C4-2B (cell line): ENCODE measurements at regions not wholly inside any gene's neighbourhood (a gene's known extent, or its start where the extent isn't known, plus 50 kb on each side); places are given as distances from the start of the nearest gene placed in this dataset.

Experiments
- H3K27ac ChIP-seq: fragments of 450-650 bp; 2 replicates; pipeline ENCODE4 v1.5.1; 2017
- ZFX ChIP-seq: fragments of 450-650 bp; IDR thresholded peaks from 2 replicates; pipeline ENCODE4 v1.6.1; 2017
- TF ChIP-seq, protein P1 (sequence below): fragments of 450-650 bp; conservative IDR thresholded peaks from 2 replicates; pipeline ENCODE4 v1.5.1; 2017; ENCODE audit warnings: mild to moderate bottlenecking

DNA sequence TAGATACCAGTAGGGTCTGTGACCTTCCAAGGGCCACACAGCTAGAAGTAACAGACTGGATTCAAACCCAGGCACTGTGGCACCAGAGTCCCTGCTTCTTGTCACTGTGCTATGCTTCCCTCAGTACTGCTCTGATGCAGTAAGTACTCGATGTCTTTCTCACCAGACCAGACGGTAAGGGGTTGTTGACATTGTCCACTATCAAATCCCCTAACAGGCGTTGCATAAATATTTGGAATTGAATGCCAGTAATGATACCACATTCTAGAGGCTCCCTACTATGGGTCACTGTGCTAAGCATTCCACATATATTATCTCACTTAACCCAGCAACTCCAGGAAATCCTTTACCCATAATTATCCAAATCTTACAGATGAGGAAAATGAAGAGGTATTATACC lies 223.1 kb downstream of the C1D start:
- no peak for TF ChIP-seq ZFX
- TF ChIP-seq, protein P1, sequence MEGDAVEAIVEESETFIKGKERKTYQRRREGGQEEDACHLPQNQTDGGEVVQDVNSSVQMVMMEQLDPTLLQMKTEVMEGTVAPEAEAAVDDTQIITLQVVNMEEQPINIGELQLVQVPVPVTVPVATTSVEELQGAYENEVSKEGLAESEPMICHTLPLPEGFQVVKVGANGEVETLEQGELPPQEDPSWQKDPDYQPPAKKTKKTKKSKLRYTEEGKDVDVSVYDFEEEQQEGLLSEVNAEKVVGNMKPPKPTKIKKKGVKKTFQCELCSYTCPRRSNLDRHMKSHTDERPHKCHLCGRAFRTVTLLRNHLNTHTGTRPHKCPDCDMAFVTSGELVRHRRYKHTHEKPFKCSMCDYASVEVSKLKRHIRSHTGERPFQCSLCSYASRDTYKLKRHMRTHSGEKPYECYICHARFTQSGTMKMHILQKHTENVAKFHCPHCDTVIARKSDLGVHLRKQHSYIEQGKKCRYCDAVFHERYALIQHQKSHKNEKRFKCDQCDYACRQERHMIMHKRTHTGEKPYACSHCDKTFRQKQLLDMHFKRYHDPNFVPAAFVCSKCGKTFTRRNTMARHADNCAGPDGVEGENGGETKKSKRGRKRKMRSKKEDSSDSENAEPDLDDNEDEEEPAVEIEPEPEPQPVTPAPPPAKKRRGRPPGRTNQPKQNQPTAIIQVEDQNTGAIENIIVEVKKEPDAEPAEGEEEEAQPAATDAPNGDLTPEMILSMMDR = no peak
- H3K27ac ChIP-seq = no peak overlapping the region

DNA sequence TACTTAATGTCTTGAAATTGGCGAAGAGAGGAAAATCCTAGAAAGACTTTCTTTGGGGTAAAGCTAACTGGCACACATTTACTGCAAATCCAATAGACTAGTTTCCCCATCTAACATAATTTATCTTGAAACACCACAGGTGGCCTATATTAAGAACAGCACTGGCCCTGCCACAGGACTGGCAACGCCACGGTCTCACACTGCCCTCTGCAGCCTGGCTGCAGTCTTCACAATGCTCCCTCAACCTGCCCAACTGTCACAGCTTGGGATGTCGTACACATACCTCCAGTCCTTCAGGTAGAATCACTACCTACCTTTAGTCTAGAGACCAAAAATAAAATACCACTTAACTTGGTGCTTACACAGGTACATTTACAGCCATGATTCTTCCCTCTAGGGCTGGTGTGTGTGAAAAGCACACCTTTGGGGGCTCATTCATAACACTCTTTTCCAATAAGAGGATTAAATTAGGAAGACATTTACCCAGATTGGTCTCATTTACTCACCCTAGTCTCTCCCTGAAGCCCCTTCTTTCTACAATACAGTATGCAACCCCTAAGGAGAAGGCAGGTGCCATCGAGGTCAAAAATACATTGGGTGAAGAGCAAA lies 222.2 kb downstream of the C1D start:
- H3K27ac ChIP-seq = no peak overlapping the region
- TF ChIP-seq, protein P1 = peak; percentile 86
- TF ChIP-seq ZFX = no peak

DNA sequence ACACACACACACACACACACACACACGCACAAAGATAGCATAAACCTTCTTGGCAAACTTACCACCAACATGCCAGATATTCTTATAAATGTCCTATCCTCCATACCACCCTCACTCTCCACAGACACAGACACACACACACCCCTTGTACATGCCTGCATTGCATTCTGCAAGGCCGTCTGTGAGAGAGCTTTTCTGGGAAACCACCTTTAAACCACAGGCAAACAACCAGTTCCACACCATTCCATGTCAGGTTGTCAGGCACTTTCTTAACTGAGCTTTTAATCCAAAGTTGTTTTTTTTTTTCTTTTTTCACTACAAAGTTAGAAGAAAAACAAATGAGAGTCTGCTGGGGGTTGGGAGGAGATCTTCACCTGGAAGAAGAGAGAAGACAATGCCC lies 221.1 kb downstream of the C1D start:
- no peak for TF ChIP-seq ZFX
- TF ChIP-seq, protein P1 = no peak
- no peak overlapping the region for H3K27ac ChIP-seq

DNA sequence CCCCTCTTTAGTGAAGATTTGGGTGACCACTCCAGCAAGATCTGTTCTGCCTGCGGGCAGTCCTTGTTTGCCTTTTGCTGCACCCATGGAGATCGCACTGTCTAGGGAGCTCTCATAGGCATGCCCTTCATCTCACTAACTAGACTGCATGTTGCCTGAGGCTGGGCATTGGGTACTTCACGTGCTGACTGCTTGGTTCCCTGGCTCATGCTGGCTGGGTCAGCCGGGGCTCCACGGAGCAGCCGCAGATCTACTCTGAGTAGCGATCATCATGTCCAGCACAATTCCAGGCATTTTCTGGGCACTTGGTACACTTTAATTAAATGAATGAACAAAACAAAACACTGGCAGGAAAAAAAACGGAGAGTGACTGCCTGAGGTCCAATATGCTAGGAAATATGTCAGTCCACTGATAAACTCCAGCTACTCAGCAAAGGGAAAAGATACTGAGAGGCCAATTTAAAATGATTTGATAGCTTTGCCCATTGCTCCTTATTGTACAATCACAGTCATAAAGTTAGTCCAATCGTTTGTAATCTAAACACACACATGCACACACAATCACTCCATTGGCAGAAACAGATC lies 220.3 kb downstream of the C1D start:
- no peak for TF ChIP-seq ZFX
- TF ChIP-seq, protein P1 = no peak
- no peak overlapping the region for H3K27ac ChIP-seq

DNA sequence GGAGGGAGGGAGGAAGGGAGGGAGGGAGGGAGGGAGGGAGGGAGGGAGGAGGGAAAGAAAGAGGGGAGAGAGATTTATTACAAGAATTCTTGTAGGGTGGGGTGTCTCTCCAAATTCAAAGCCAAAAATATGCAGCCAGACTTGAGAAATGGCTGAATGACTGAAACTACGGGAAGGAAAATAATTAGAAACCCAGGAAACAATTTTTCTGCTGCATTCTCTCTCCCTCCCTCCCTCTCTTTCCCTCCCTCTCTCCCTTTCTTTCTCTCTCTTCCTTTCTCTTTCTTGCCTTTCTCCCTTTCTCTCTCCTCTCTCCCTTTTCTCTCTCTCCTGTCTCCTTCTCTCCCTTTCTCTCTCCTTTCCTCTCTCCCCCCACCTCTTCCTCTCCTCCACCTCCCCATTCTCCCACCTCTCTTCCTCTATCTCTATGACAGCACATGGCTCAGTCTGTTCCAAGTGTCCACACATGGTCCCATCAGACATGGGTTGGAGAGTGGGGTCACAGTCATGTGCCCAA lies 218.7 kb downstream of the C1D start:
- no peak for TF ChIP-seq ZFX
- TF ChIP-seq, protein P1 = no peak
- no peak overlapping the region for H3K27ac ChIP-seq

DNA sequence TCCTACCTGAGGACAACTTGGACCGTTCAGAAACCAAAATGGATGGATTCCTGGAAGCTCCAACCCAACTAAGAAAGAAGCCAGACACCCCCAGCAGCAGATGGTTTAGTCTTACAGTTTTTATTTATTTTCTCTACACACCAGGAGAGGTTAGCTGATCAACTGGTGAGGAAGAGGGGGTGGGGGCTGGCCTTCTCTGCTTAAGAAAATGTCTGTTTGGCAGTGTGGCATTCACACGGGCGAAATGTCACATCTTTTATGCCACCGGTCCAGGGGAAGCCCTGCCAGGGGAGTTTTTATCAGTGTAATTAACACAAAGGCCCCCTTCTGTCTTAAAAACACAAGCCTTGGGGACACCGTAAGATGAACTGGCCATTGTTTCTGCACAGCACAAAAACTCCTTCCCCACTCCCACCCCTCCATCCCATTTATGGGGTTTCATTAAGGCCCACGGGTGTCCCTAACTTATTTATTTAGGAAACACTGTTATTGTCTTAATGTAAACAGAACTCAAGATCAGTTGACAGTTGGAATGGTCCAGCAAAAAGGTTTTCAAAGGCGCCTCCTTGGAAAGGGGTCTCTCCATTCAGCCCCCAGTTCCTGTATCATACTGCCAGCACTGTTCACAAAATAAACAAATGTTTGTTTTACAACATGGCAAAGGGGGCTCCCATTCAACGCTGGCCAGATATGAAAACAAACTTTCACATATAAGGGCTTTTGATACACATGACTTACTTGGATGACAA lies 217.0 kb downstream of the C1D start:
- no peak overlapping the region for H3K27ac ChIP-seq
- TF ChIP-seq, protein P1 = no peak
- TF ChIP-seq ZFX = no peak
